Aorta (tissue), 5 donors: ENCODE measurements at regions not wholly inside any gene's neighbourhood (a gene's known extent, or its start where the extent isn't known, plus 50 kb on each side); places are given as distances from the start of the nearest gene placed in this dataset.

Experiments used
- ATAC-seq: fragments of 200-7000 bp; cut with Tn5 transposase; one replicate; pipeline ENCODE4 v1.9.1; 2022; ENCODE audit warnings: moderate library complexity; ENCODE audit not compliant: low FRiP score
- DNase-seq, 2 donors: peaks; one replicate each; pipeline ENCODE4 v3.0.0-alpha.2; 2020
- H3K27ac ChIP-seq, 2 donors: one replicate each; pipeline ENCODE4 v1.5.1; 2013; ENCODE audit warnings: low read length in 2 of 2, mild to moderate bottlenecking in 2 of 2, moderate library complexity in 2 of 2, control low read depth in 1 of 2, inconsistent platforms in 1 of 2, low read depth in 1 of 2
- H3K27me3 ChIP-seq, 2 donors: one replicate each; pipeline ENCODE4 v1.6.1; 2013; ENCODE audit warnings: control low read depth in 1 of 2, low read length in 1 of 2, mild to moderate bottlenecking in 1 of 2, moderate library complexity in 1 of 2; ENCODE audit not compliant: insufficient read depth in 2 of 2, control insufficient read depth in 1 of 2
- H3K36me3 ChIP-seq, 2 donors: one replicate each; pipeline ENCODE4 v1.6.1; 2013; ENCODE audit warnings: control low read depth in 1 of 2, low read length in 1 of 2, mild to moderate bottlenecking in 1 of 2; ENCODE audit not compliant: insufficient read depth in 2 of 2, control insufficient read depth in 1 of 2
- H3K4me1 ChIP-seq, 2 donors: one replicate each; pipeline ENCODE4 v1.6.1; 2013; ENCODE audit warnings: low read length in 2 of 2, control low read depth in 1 of 2, mild to moderate bottlenecking in 1 of 2, moderate library complexity in 1 of 2; ENCODE audit not compliant: insufficient read depth in 2 of 2, control insufficient read depth in 1 of 2
- H3K4me3 ChIP-seq, 2 donors: one replicate each; pipeline ENCODE4 v1.5.1; 2013; ENCODE audit warnings: low read length in 2 of 2, control low read depth in 1 of 2, mild to moderate bottlenecking in 1 of 2
- H3K9me3 ChIP-seq: one replicate; pipeline ENCODE4 v1.6.1; 2013; ENCODE audit warnings: mild to moderate bottlenecking, low read length; ENCODE audit not compliant: control insufficient read depth
- WGBS, 2 donors: extraction: QIAGEN DNeasy Blood & Tissue Kit; methylation state at CpG; one replicate each; pipeline ENCODE4 v1.1.7; 2013; 5-methylcytosine and 5-hydroxymethylcytosine counted together
- intact Hi-C, 2 donors: fragments of 100-400 bp; cut with DNase I; formaldehyde crosslinking; loops; one replicate each; pipeline versions ENCODE4 v1.14.2 to v1.15.0; 2022
- donor health status: healthy with polysubstance abuse.
- donor health status: Bipolar disorder and iron deficiency.
- donor health status: DM: no; HTN: no; CAD: no.
- donor health status: DM: no; HTN: no; CAD: no.
- donor health status: DM: yes; HTN: yes; CAD: no.

DNA sequence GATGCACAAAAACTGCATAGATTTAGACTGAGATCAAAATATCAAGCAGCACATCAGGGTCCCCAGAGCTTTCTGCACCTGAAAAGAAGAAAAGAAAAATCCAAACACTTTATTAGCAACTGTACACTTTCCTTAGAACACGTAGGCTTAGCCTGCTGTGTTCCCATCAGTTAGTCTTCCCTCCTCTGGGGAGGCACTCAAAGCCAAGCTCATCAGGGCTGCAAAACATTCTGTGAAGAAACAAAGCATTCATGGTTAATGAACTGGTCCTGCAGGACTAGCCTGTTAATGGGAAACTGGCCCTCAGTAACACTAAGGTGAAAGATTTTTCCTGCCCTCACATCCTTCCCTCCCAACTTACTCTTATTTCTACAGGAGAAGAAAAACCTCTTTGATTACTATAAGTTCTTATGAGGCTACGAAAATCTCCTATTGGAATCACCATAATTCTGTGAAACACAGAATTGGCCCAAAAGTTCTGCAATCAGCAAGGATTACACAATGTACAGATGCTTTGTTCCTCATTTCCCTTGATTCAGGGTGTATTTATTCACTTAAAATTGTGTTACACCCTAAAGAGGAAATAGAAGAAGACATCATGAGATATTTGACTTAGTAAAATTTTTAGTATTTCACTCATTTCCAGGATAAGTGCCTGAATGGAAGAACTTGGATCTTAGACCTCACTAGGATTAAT is 901.0 kb upstream of the MAP3K7 start:
- H3K9me3 ChIP-seq = no peaks in the 10 kb centered on the region
- H3K4me1 ChIP-seq = peaks cover 0 to under 1% of the 10 kb centered on the region in 2 donors
- DNase-seq (no peak), ATAC-seq (no peak)
- no peaks in the 10 kb centered on the region for H3K27me3 ChIP-seq
- H3K36me3 ChIP-seq = no peaks in the 10 kb centered on the region
- intact Hi-C loops = no loop called here
- H3K4me3 ChIP-seq = no peak overlapping the region
- H3K27ac ChIP-seq = no peak overlapping the region
- WGBS, 2 donors = 57 to 61% methylated on average over 2 of the region's 2 CpGs

- Histone ChIP-seq H3K4me3 (no peak overlapping the region), H3K9me3 (no peaks in the 10 kb centered on the region), H3K4me1 (peaks cover 0 to 2% of the 10 kb centered on the region in 2 donors), H3K27ac (no peak overlapping the region), H3K27me3 (no peaks in the 10 kb centered on the region), H3K36me3 (no peaks in the 10 kb centered on the region)
- ATAC-seq = no peak
- intact Hi-C loops = no loop called here
- DNase-seq = no peak
- 91 to 95% methylated on average over 1 of the region's 1 CpG for WGBS, 2 donors
Observed at GRCh38 chr6:91486200-91486599, 899.3 kb upstream of the MAP3K7 start.

DNA sequence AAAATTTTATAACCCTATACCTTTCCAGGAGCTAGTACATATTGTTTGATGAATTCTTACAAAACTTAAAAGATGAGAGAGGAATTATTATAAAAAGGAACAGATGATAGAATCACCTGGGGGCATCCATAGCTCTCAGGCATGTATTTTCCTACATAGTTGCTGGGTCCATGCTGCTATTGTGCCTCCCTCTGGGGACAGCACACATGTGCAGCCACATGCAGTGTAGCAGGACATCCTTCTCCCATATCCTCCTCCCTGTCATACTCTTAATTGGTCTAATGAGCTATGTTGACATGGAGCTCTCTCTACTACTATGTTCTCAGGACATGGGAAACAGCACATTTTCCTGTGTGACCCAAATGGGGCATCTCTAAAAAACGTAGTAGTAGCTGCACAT is 898.2 kb upstream of the MAP3K7 start:
- no peaks in the 10 kb centered on the region for H3K27me3 ChIP-seq
- H3K4me1 ChIP-seq = peaks cover 0 to 2% of the 10 kb centered on the region in 2 donors
- DNase-seq (no peak), ATAC-seq (no peak)
- intact Hi-C loops = no loop called here
- no peak overlapping the region for H3K27ac ChIP-seq
- H3K36me3 ChIP-seq = no peaks in the 10 kb centered on the region
- H3K9me3 ChIP-seq = no peaks in the 10 kb centered on the region
- 72 to 76% methylated on average over 1 of the region's 1 CpG for WGBS, 2 donors
- no peak overlapping the region for H3K4me3 ChIP-seq

- intact Hi-C loops = no loop called here
- Histone ChIP-seq H3K9me3 (no peaks in the 10 kb centered on the region), H3K4me3 (no peak overlapping the region), H3K27me3 (no peaks in the 10 kb centered on the region), H3K36me3 (no peaks in the 10 kb centered on the region), H3K4me1 (peaks cover 0 to 2% of the 10 kb centered on the region in 2 donors), H3K27ac (no peak overlapping the region)
- 44 to 48% methylated on average over 6 of the region's 6 CpGs for WGBS, 2 donors
- DNase-seq (no peak), ATAC-seq (no peak)
Observed at GRCh38 chr6:91483415-91484105, 896.7 kb upstream of the MAP3K7 start.

DNA sequence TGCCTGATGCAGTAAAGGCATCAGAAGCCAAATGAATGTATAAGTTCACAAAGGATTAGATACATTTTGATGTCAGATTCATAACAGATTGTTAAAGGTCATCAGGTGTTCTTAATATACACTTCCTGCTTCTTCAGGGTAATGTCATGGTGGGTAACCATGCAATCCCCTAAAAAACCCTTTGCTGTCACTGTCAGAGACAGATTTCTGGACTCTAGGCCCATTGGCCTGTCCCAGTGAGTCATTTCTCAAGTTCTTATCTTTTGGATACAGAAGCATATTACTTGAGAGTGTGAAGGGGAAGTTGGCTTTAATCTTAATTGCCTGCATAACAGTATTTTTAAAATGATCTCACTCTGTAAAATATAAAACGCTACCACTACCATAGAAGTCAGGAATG is 895.6 kb upstream of the MAP3K7 start:
- intact Hi-C loops = no loop called here
- H3K27ac ChIP-seq = no peak overlapping the region
- H3K27me3 ChIP-seq = no peaks in the 10 kb centered on the region
- no peaks in the 10 kb centered on the region for H3K9me3 ChIP-seq
- 0 to 4% methylated on average over 1 of the region's 1 CpG for WGBS, 2 donors
- H3K36me3 ChIP-seq = no peaks in the 10 kb centered on the region
- no peak overlapping the region for H3K4me3 ChIP-seq
- H3K4me1 ChIP-seq = peaks cover 0 to 2% of the 10 kb centered on the region in 2 donors
- ATAC-seq (no peak), DNase-seq (no peak)

- no peak overlapping the region for H3K27ac ChIP-seq
- no peaks in the 10 kb centered on the region for H3K27me3 ChIP-seq
- H3K9me3 ChIP-seq = no peaks in the 10 kb centered on the region
- intact Hi-C loops = no loop called here
- WGBS, 2 donors = 50 to 69% methylated on average over 1 of the region's 1 CpG
- peaks cover 0 to 3% of the 10 kb centered on the region in 2 donors for H3K4me1 ChIP-seq
- DNase-seq (no peak), ATAC-seq (no peak)
- H3K36me3 ChIP-seq = no peaks in the 10 kb centered on the region
- H3K4me3 ChIP-seq = no peak overlapping the region
Observed at GRCh38 chr6:91480402-91480801, 893.5 kb upstream of the MAP3K7 start.

DNA sequence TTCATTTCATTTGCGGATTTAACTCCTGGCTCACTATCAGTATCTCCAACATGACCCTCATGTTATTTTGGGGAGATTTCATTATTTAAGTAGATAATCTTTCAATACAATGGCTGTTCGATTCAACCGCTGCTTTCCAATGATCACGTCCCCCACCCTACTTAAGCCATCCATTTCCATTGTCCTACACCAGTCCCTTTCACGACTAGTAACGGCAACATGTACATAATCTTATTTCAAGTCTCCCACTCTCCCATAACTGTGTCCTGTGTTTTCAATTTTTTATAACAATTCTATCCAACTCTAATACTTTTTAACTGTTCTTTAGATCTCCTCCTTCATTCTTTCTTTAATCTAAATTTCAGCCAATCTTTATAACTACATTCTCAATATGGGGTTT is 890.8 kb upstream of the MAP3K7 start:
- no peaks in the 10 kb centered on the region for H3K9me3 ChIP-seq
- H3K36me3 ChIP-seq = no peaks in the 10 kb centered on the region
- DNase-seq (no peak), ATAC-seq (no peak)
- WGBS, 2 donors = 95 to 96% methylated on average over 6 of the region's 6 CpGs
- H3K4me3 ChIP-seq = no peak overlapping the region
- intact Hi-C loops = no loop called here
- no peaks in the 10 kb centered on the region for H3K27me3 ChIP-seq
- no peak overlapping the region for H3K27ac ChIP-seq
- H3K4me1 ChIP-seq = peaks cover 0 to 2% of the 10 kb centered on the region in 2 donors

- no peaks in the 10 kb centered on the region for H3K27me3 ChIP-seq
- H3K4me1 ChIP-seq = peaks cover 0 to 2% of the 10 kb centered on the region in 2 donors
- H3K36me3 ChIP-seq = no peaks in the 10 kb centered on the region
- ATAC-seq = no peak
- H3K27ac ChIP-seq = no peak overlapping the region
- 2 to 3% methylated on average over 2 of the region's 2 CpGs for WGBS, 2 donors
- no peaks in the 10 kb centered on the region for H3K9me3 ChIP-seq
- intact Hi-C loops = no loop called here
- no peak for DNase-seq
- H3K4me3 ChIP-seq = no peak overlapping the region
Observed at GRCh38 chr6:91476000-91476399, 889.1 kb upstream of the MAP3K7 start.

DNA sequence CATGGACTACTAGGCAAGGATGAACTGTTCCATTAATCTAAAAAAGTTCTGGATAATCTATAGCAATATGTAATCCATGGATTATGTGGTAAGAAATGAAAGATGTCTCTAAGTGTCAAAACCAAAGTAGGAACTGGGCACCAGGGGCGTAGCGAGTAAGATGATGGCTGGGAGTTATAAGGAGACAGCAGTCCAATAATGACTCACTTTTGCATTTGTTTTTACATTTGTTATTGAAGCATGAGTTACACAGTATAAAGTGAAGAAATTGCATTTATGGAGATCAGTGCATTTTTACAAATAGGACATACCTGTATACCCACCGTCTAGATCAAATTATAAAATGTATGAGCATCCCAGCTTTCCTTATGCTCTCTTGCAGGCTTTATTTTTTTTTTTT is 878.5 kb upstream of the MAP3K7 start:
- intact Hi-C loops = no loop called here
- Histone ChIP-seq H3K4me3 (no peak overlapping the region), H3K36me3 (no peaks in the 10 kb centered on the region), H3K9me3 (no peaks in the 10 kb centered on the region), H3K27me3 (no peaks in the 10 kb centered on the region), H3K4me1 (no peaks in the 10 kb centered on the region), H3K27ac (no peak overlapping the region)
- DNase-seq (no peak), ATAC-seq (no peak)
- WGBS, 2 donors = 88 to 91% methylated on average over 3 of the region's 3 CpGs
